Nephron progenitor cell (in vitro differentiated cells): ENCODE measurements at regions not wholly inside any gene's neighbourhood (a gene's known extent, or its start where the extent isn't known, plus 50 kb on each side); places are given as distances from the start of the nearest gene placed in this dataset.
"Not testable (repeated sequence)": the region's sequence is repeated elsewhere in the genome, so short reads cannot be mapped to it uniquely, and the experiment has no call there.

Experiments
- DNase-seq: peaks from one replicate; pipeline ENCODE4 v3.0.0; 2021
- H3K27ac Mint-ChIP-seq: 2 replicates; pipeline ENCODE4 v1.8.0; 2021; ENCODE audit warnings: mild to moderate bottlenecking, moderate library complexity, mixed read lengths
- H3K27me3 Mint-ChIP-seq: 2 replicates; pipeline ENCODE4 v1.8.0; 2021; ENCODE audit warnings: mild to moderate bottlenecking, low read depth, mixed read lengths; ENCODE audit not compliant: poor library complexity
- H3K36me3 Mint-ChIP-seq: 2 replicates; pipeline ENCODE4 v1.8.0; 2021; ENCODE audit warnings: low read depth, mixed read lengths
- H3K4me1 Mint-ChIP-seq: 2 replicates; pipeline ENCODE4 v1.8.0; 2021; ENCODE audit warnings: mixed read lengths
- H3K4me3 Mint-ChIP-seq: 2 replicates; pipeline ENCODE4 v1.8.0; 2021; ENCODE audit warnings: mild to moderate bottlenecking, moderate library complexity, mixed read lengths
- H3K9me3 Mint-ChIP-seq: 2 replicates; pipeline ENCODE4 v1.8.0; 2021; ENCODE audit warnings: mild to moderate bottlenecking, moderate library complexity, mixed read lengths
- CTCF ChIP-seq: fragments of 200-600 bp; sonication (generic); IDR thresholded peaks from 2 replicates; pipeline ENCODE4 v1.5.0; 2021; ENCODE audit warnings: antibody characterized with exemption

GRCh38 chr11:13614918-13615317 is 53.5 kb upstream of the FAR1 start:
- Mint-ChIP-seq H3K27me3 (peaks cover 14% of the 10 kb centered on the region), H3K9me3 (peaks cover 62% of the 10 kb centered on the region)
- H3K4me3 Mint-ChIP-seq, H3K4me1 Mint-ChIP-seq, DNase-seq, H3K27ac Mint-ChIP-seq, H3K36me3 Mint-ChIP-seq: not testable (repeated sequence)

GRCh38 chr11:13608656-13609055 is 59.8 kb upstream of the FAR1 start:
- no peak overlapping the region for H3K27ac Mint-ChIP-seq
- peaks cover 6% of the 10 kb centered on the region for H3K9me3 Mint-ChIP-seq
- TF ChIP-seq CTCF, result no peak
- no peak for DNase-seq
- H3K4me3 Mint-ChIP-seq, result no peak overlapping the region
- no peaks in the 10 kb centered on the region for H3K4me1 Mint-ChIP-seq
- no peaks in the 10 kb centered on the region for H3K36me3 Mint-ChIP-seq
- H3K27me3 Mint-ChIP-seq, result peaks cover 8% of the 10 kb centered on the region

- no peak for TF ChIP-seq CTCF
- Mint-ChIP-seq H3K36me3 (no peaks in the 10 kb centered on the region), H3K27me3 (peaks cover 12% of the 10 kb centered on the region), H3K27ac (no peak overlapping the region), H3K9me3 (no peaks in the 10 kb centered on the region), H3K4me1 (no peaks in the 10 kb centered on the region), H3K4me3 (no peak overlapping the region)
- no peak for DNase-seq
Observed at GRCh38 chr11:13606701-13607100, 61.8 kb upstream of the FAR1 start.

GRCh38 chr11:13603661-13604060 is 64.8 kb upstream of the FAR1 start:
- no peak for DNase-seq
- Mint-ChIP-seq H3K4me3 (no peak overlapping the region), H3K9me3 (no peaks in the 10 kb centered on the region), H3K27ac (no peak overlapping the region), H3K36me3 (no peaks in the 10 kb centered on the region), H3K4me1 (no peaks in the 10 kb centered on the region), H3K27me3 (peaks cover 9% of the 10 kb centered on the region)
- no peak for TF ChIP-seq CTCF

- H3K36me3 Mint-ChIP-seq, result no peaks in the 10 kb centered on the region
- no peak overlapping the region for H3K27ac Mint-ChIP-seq
- H3K4me1 Mint-ChIP-seq, result no peaks in the 10 kb centered on the region
- DNase-seq, result no peak
- no peaks in the 10 kb centered on the region for H3K9me3 Mint-ChIP-seq
- H3K4me3 Mint-ChIP-seq, result no peak overlapping the region
- TF ChIP-seq CTCF, result peak; percentile 12
- peaks cover 12% of the 10 kb centered on the region for H3K27me3 Mint-ChIP-seq
Observed at GRCh38 chr11:13602844-13603243, 65.6 kb upstream of the FAR1 start.

GRCh38 chr11:13596611-13597326 is 71.7 kb upstream of the FAR1 start:
- Mint-ChIP-seq H3K9me3 (no peaks in the 10 kb centered on the region), H3K36me3 (no peaks in the 10 kb centered on the region), H3K4me1 (no peaks in the 10 kb centered on the region), H3K27ac (no peak overlapping the region), H3K4me3 (no peak overlapping the region), H3K27me3 (peaks cover 7% of the 10 kb centered on the region)
- no peak for TF ChIP-seq CTCF
- DNase-seq, result no peak
